SK-N-SH treated with all-trans-retinoic acid at 6 μM for 48 hours (cell line): ENCODE measurements at regions not wholly inside any gene's neighbourhood (a gene's known extent, or its start where the extent isn't known, plus 50 kb on each side); places are given as distances from the start of the nearest gene placed in this dataset.

Experiments used
- ATAC-seq: fragments of 200-7000 bp; cut with Tn5 transposase; 3 replicates; pipeline ENCODE4 v1.9.1; 2020; ENCODE audit warnings: mild to moderate bottlenecking, moderate library complexity
- ARNTL ChIP-seq: fragments of 450-650 bp; formaldehyde crosslinking; IDR thresholded peaks from 2 replicates; pipeline ENCODE4 v1.5.0; 2020; ENCODE audit warnings: low read depth, mild to moderate bottlenecking, moderate library complexity, borderline replicate concordance
- BACH2 ChIP-seq: fragments of 250-450 bp; sonication (Bioruptor Pico); IDR thresholded peaks from 2 replicates; pipeline ENCODE4 v1.9.0; 2021; ENCODE audit warnings: mild to moderate bottlenecking, borderline replicate concordance
- CREB5 ChIP-seq: fragments of 250-450 bp; sonication (Bioruptor Pico); IDR thresholded peaks from 2 replicates; pipeline ENCODE4 v1.5.1; 2020; ENCODE audit warnings: low read depth, mild to moderate bottlenecking, moderate library complexity
- CSDC2 ChIP-seq: fragments of 250-450 bp; sonication (Bioruptor Pico); IDR thresholded peaks from 2 replicates; pipeline ENCODE4 v1.5.0; 2020; ENCODE audit warnings: mild to moderate bottlenecking, moderate library complexity
- CSRNP3 ChIP-seq: fragments of 250-450 bp; sonication (Bioruptor Pico); IDR thresholded peaks from 2 replicates; pipeline ENCODE4 v1.5.1; 2021; ENCODE audit warnings: mild to moderate bottlenecking, moderate library complexity
- ESRRG ChIP-seq: fragments of 250-450 bp; sonication (Bioruptor Pico); IDR thresholded peaks from 2 replicates; pipeline ENCODE4 v1.6.1; 2021; ENCODE audit warnings: mild to moderate bottlenecking
- GLIS3 ChIP-seq: fragments of 250-450 bp; sonication (Bioruptor Pico); IDR thresholded peaks from 2 replicates; pipeline ENCODE4 v1.5.0; 2020; ENCODE audit warnings: mild to moderate bottlenecking, moderate library complexity
- ISL1 ChIP-seq: fragments of 250-450 bp; sonication (Bioruptor Pico); IDR thresholded peaks from 2 replicates; pipeline ENCODE4 v2.1.2; 2022; ENCODE audit warnings: mild to moderate bottlenecking, moderate library complexity
- OSR1 ChIP-seq: fragments of 250-450 bp; sonication (Bioruptor Pico); IDR thresholded peaks from 2 replicates; pipeline ENCODE4 v1.8.0; 2022; ENCODE audit warnings: moderate library complexity, mild to moderate bottlenecking, inconsistent platforms
- PATZ1 ChIP-seq: fragments of 250-450 bp; sonication (Bioruptor Pico); IDR thresholded peaks from 2 replicates; pipeline ENCODE4 v1.8.0; 2020; ENCODE audit warnings: mild to moderate bottlenecking, moderate library complexity, borderline replicate concordance
- PPARA ChIP-seq: fragments of 250-450 bp; sonication (Bioruptor Pico); IDR thresholded peaks from 2 replicates; pipeline ENCODE4 v1.5.0; 2020; ENCODE audit warnings: mild to moderate bottlenecking, borderline replicate concordance
- RARB ChIP-seq: fragments of 250-450 bp; sonication (Bioruptor Pico); IDR thresholded peaks from 2 replicates; pipeline ENCODE4 v1.8.0; 2021; ENCODE audit warnings: mild to moderate bottlenecking, moderate library complexity
- SNAI2 ChIP-seq: fragments of 250-450 bp; sonication (Bioruptor Pico); IDR thresholded peaks from 2 replicates; pipeline ENCODE4 v1.5.0; 2020; ENCODE audit warnings: mild to moderate bottlenecking, moderate library complexity
- TOX ChIP-seq: fragments of 250-450 bp; sonication (Bioruptor Pico); IDR thresholded peaks from 2 replicates; pipeline ENCODE4 v1.8.0; 2021; ENCODE audit warnings: mild to moderate bottlenecking, moderate library complexity, borderline replicate concordance
- TSHZ2 ChIP-seq: fragments of 250-450 bp; sonication (Bioruptor Pico); IDR thresholded peaks from 2 replicates; pipeline ENCODE4 v1.5.0; 2020; ENCODE audit warnings: mild to moderate bottlenecking, moderate library complexity
- ZC3H10 ChIP-seq: fragments of 250-450 bp; sonication (Bioruptor Pico); IDR thresholded peaks from 2 replicates; pipeline ENCODE4 v1.5.1; 2021; ENCODE audit warnings: mild to moderate bottlenecking, moderate library complexity
- ZFP3 ChIP-seq: fragments of 250-450 bp; sonication (Bioruptor Pico); IDR thresholded peaks from 2 replicates; pipeline ENCODE4 v1.5.0; 2020; ENCODE audit warnings: mild to moderate bottlenecking, moderate library complexity
- ZFP30 ChIP-seq: fragments of 450-650 bp; formaldehyde crosslinking; IDR thresholded peaks from 2 replicates; pipeline ENCODE4 v1.5.0; 2022; ENCODE audit warnings: mild to moderate bottlenecking, moderate library complexity
- ZNF565 ChIP-seq: fragments of 450-650 bp; formaldehyde crosslinking; conservative IDR thresholded peaks from 2 replicates; pipeline ENCODE4 v1.5.0; 2020; ENCODE audit warnings: low read depth, mild to moderate bottlenecking, moderate library complexity
- ZNF70 ChIP-seq: fragments of 450-650 bp; formaldehyde crosslinking; IDR thresholded peaks from 2 replicates; pipeline ENCODE4 v1.5.0; 2020; ENCODE audit warnings: mild to moderate bottlenecking, moderate library complexity

DNA sequence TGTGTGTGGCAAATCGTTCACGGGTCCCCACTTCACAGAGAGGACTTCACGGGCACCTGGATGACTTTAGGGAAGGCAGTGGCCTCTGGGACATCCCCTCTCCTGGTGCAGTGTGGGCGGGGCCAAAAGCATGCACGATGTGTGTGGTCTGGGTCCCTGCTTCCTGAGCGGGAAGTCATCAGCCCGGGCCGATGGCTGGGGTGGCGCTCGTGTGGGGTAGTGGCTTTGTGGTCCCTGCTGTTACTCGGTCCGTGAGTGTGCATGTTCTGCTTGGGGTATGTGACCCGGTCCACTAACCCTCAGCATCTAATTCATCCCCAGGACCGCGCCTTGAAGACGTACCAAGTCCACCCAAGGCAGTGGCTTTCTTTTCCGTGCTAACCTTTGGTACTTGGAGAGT, 142.5 kb upstream of the RTL1 start (continued):
- TF ChIP-seq PATZ1 (no peak), GLIS3 (no peak)

DNA sequence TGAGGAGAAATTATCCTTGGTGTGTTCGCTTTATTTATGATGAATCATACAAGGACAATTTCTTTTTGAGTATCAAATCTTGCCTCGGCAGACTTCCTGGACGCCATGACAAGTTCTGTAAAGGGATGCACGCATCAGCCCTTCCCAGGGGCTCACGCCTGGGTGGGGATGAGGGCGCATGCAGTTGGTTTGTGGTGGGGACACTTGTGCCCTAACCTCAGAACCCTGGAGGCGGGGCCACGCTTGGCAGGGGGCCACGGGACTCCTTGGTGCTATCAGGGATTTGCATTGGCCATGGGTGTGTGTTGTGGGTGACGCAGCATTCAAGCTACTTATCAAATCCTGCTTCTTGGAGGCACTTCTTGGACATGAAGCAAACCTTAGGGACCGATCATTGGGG, 143.8 kb upstream of the RTL1 start:
- ATAC-seq: no peak
- TF ChIP-seq OSR1: no peak
- no peak for TF ChIP-seq TOX (CRISPR knock-in tag)
- no peak for TF ChIP-seq BACH2 (CRISPR knock-in tag)
- TF ChIP-seq ESRRG (CRISPR knock-in tag): no peak
- TF ChIP-seq PPARA (CRISPR knock-in tag): no peak
- no peak for TF ChIP-seq ARNTL
- no peak for TF ChIP-seq ISL1 (CRISPR knock-in tag)
- no peak for TF ChIP-seq ZC3H10 (CRISPR knock-in tag)
- no peak for TF ChIP-seq TSHZ2 (CRISPR knock-in tag)
- no peak for TF ChIP-seq ZNF70 (CRISPR knock-in tag)
- no peak for TF ChIP-seq ZNF565 (CRISPR knock-in tag)
- no peak for TF ChIP-seq CSDC2 (CRISPR knock-in tag)
- TF ChIP-seq SNAI2 (CRISPR knock-in tag): no peak
- TF ChIP-seq ZFP3 (CRISPR knock-in tag): no peak
- no peak for TF ChIP-seq ZFP30 (CRISPR knock-in tag)
- no peak for TF ChIP-seq PATZ1
- TF ChIP-seq CREB5 (CRISPR knock-in tag): no peak
- TF ChIP-seq, all 23 proteins: peak for 0

GRCh38 chr14:101048766-101049165, 145.2 kb upstream of the RTL1 start:
- no peak for ATAC-seq
- TF ChIP-seq ZC3H10 (CRISPR knock-in tag) (no peak), RARB (CRISPR knock-in tag) (no peak), ISL1 (CRISPR knock-in tag) (no peak), PATZ1 (no peak), PPARA (CRISPR knock-in tag) (no peak), CSRNP3 (CRISPR knock-in tag) (no peak), ZFP3 (CRISPR knock-in tag) (no peak), CSDC2 (CRISPR knock-in tag) (no peak)
- TF ChIP-seq, all 23 proteins: peak for 0
